Prostate gland (tissue), 2 donors: ENCODE measurements at regions not wholly inside any gene's neighbourhood (a gene's known extent, or its start where the extent isn't known, plus 50 kb on each side); places are given as distances from the start of the nearest gene placed in this dataset.

Source experiments
- POLR2A ChIP-seq: fragments of 450-650 bp; IDR thresholded peaks from one replicate; pipeline ENCODE4 v1.6.1; 2016; ENCODE audit warnings: antibody characterized with exemption, mild to moderate bottlenecking
- POLR2AphosphoS5 ChIP-seq: sonication (generic); formaldehyde crosslinking; IDR thresholded peaks from one replicate; pipeline ENCODE4 v1.6.1; 2017; ENCODE audit warnings: antibody characterized with exemption
- TF ChIP-seq, protein P1 (sequence below), 4 experiments: fragments of 200-600 bp in 2 of 4; fragments of 450-650 bp in 2 of 4; sonication (generic) in 2 of 4; IDR thresholded peaks; 1 replicate in 3 of 4; 2 replicates in 1 of 4; pipeline ENCODE4 v1.5.1; 2016 to 2019; ENCODE audit warnings: antibody characterized with exemption in 4 of 4, mild to moderate bottlenecking in 2 of 4, moderate library complexity in 2 of 4

DNA sequence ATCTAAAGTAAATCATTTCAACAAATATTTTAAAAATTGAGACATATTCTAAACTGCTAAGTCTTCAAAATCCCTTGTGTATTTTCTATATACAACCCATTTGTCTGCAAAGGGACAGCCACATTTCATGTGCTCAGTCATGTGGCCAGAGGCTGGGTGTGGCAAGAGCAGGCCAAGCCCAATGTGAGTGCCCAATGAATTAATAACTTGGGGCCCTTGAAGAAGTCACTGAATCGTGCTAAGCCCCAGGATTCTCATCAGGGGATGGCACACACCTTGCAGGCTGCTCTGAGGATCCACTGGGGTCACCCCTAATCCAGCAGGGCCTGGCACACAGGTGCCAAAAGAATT lies 78.2 kb upstream of the SMIM23 start:
- TF ChIP-seq, protein P1, sequence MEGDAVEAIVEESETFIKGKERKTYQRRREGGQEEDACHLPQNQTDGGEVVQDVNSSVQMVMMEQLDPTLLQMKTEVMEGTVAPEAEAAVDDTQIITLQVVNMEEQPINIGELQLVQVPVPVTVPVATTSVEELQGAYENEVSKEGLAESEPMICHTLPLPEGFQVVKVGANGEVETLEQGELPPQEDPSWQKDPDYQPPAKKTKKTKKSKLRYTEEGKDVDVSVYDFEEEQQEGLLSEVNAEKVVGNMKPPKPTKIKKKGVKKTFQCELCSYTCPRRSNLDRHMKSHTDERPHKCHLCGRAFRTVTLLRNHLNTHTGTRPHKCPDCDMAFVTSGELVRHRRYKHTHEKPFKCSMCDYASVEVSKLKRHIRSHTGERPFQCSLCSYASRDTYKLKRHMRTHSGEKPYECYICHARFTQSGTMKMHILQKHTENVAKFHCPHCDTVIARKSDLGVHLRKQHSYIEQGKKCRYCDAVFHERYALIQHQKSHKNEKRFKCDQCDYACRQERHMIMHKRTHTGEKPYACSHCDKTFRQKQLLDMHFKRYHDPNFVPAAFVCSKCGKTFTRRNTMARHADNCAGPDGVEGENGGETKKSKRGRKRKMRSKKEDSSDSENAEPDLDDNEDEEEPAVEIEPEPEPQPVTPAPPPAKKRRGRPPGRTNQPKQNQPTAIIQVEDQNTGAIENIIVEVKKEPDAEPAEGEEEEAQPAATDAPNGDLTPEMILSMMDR (IDR thresholded peaks at IDR 0.05) = no peak
- TF ChIP-seq POLR2AphosphoS5 = no peak
- TF ChIP-seq POLR2A = no peak
